OCI-LY3 (cell line): ENCODE measurements at regions not wholly inside any gene's neighbourhood (a gene's known extent, or its start where the extent isn't known, plus 50 kb on each side); places are given as distances from the start of the nearest gene placed in this dataset.

ENCODE experiments used
- H2AFZ ChIP-seq: fragments of 200-600, 300-600 bp; shearing (Covaris generic); 2 replicates; pipeline ENCODE4 v1.6.0; 2014; ENCODE audit warnings: antibody characterized with exemption, low read depth, low read length
- H3K27ac ChIP-seq: fragments of 200-600, 300-600 bp; sonication (generic); 2 replicates; pipeline ENCODE4 v1.5.1; 2014; ENCODE audit warnings: mild to moderate bottlenecking, low read length, moderate library complexity, mixed read lengths
- H3K27me3 ChIP-seq: fragments of 200-600, 300-600 bp; sonication (generic); 2 replicates; pipeline ENCODE4 v1.6.1; 2014; ENCODE audit warnings: low read depth, low read length, mixed read lengths
- H3K36me3 ChIP-seq: fragments of 200-600, 300-600 bp; sonication (generic); replicated peaks from 2 replicates; pipeline ENCODE3; 2014; ENCODE audit warnings: low read depth, low read length, mixed read lengths
- H3K4me1 ChIP-seq: fragments of 300-600, 200-600 bp; sonication (generic); 2 replicates; pipeline ENCODE4 v1.6.1; 2014; ENCODE audit warnings: low read length, mixed read lengths
- H3K4me2 ChIP-seq: fragments of 200-600, 300-600 bp; sonication (generic); 2 replicates; pipeline ENCODE4 v1.6.1; 2014; ENCODE audit warnings: low read length, mixed read lengths
- H3K4me3 ChIP-seq: fragments of 300-600, 200-600 bp; sonication (generic); 2 replicates; pipeline ENCODE4 v1.5.1; 2014; ENCODE audit warnings: antibody characterized with exemption, mild to moderate bottlenecking, low read length, moderate library complexity
- H3K79me2 ChIP-seq: fragments of 300-600, 200-600 bp; shearing (Covaris generic); 2 replicates; pipeline ENCODE4 v1.6.1; 2014; ENCODE audit warnings: mild to moderate bottlenecking, low read length, mixed read lengths
- H3K9ac ChIP-seq: fragments of 300-600, 200-600 bp; shearing (Covaris generic); 2 replicates; pipeline ENCODE4 v1.6.0; 2014; ENCODE audit warnings: mild to moderate bottlenecking, low read length, moderate library complexity
- H3K9me3 ChIP-seq: fragments of 200-600, 300-600 bp; shearing (Covaris generic); 2 replicates; pipeline ENCODE4 v1.6.1; 2014; ENCODE audit warnings: low read length, mixed read lengths; ENCODE audit not compliant: insufficient read depth
- H4K20me1 ChIP-seq: fragments of 200-600, 300-600 bp; sonication (generic); 2 replicates; pipeline ENCODE4 v1.6.1; 2016; ENCODE audit warnings: low read length, mixed read lengths; ENCODE audit not compliant: insufficient read depth
- EZH2phosphoT487 ChIP-seq: fragments of 200-600 bp; shearing (Covaris generic); IDR thresholded peaks from 2 replicates; pipeline ENCODE4 v1.6.1; 2018; ENCODE audit warnings: antibody characterized with exemption, mixed run types, low read depth
- TF ChIP-seq, protein P1 (sequence below): fragments of 200-600, 300-600 bp; sonication (generic); IDR thresholded peaks from 2 replicates; pipeline ENCODE4 v1.5.1; 2014; ENCODE audit warnings: antibody characterized with exemption, low read length, low read depth

DNA sequence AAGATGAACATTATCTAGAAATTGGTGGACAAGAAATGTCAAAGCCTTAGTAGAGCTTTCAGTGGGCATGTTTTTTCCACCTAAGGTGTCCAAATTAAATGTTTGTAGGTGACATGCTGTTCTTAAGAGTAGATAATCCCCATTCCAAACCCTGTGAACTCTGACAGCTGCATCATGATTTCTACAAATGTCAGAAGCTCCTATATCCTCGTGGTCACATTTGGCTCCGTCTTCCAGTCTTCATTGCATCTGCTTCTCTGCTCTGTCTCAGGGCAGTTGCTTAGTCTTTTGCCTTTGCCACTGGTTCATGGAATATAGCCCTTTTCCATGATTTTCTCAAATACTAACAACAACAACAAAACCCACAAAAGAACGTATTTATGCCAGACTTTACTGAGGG lies 234.5 kb downstream of the DLEU7 start:
- Histone ChIP-seq H3K4me1 (peaks cover 19% of the 10 kb centered on the region), H3K36me3 (no peaks in the 10 kb centered on the region), H3K27me3 (peaks cover 5% of the 10 kb centered on the region; the same call in 1 of the 2 replicates), H3K4me2 (no peak overlapping the region), H3K9ac (no peak overlapping the region), H3K79me2 (no peaks in the 10 kb centered on the region), H4K20me1 (no peaks in the 10 kb centered on the region), H3K27ac (no peak overlapping the region), H2AFZ (no peak overlapping the region), H3K4me3 (no peak overlapping the region), H3K9me3 (no peaks in the 10 kb centered on the region)
- TF ChIP-seq EZH2phosphoT487 = no peak
- TF ChIP-seq, protein P1, sequence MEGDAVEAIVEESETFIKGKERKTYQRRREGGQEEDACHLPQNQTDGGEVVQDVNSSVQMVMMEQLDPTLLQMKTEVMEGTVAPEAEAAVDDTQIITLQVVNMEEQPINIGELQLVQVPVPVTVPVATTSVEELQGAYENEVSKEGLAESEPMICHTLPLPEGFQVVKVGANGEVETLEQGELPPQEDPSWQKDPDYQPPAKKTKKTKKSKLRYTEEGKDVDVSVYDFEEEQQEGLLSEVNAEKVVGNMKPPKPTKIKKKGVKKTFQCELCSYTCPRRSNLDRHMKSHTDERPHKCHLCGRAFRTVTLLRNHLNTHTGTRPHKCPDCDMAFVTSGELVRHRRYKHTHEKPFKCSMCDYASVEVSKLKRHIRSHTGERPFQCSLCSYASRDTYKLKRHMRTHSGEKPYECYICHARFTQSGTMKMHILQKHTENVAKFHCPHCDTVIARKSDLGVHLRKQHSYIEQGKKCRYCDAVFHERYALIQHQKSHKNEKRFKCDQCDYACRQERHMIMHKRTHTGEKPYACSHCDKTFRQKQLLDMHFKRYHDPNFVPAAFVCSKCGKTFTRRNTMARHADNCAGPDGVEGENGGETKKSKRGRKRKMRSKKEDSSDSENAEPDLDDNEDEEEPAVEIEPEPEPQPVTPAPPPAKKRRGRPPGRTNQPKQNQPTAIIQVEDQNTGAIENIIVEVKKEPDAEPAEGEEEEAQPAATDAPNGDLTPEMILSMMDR = no peak

DNA sequence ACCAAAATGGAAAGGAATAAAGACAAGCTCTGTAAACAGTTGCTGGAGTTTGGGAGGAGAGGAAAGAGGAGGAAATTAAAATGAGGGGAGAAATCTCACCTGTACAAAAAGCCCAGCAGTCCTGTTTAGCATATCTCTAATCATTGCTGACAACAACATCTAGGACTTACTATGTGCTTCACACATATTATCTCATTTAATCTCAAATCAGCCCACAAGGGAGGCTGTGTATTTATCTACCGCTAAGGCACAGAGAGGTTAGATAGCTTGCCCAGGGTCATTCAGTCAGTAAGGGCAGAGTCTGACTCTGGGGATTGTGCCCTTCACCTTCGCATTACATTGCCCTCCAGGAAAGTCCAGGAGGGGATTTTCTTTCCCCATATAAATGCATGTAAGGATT lies 233.3 kb downstream of the DLEU7 start:
- Histone ChIP-seq H3K27me3 (peaks cover 5% of the 10 kb centered on the region; the same call in 1 of the 2 replicates), H3K27ac (no peak overlapping the region), H3K4me1 (peaks cover 19% of the 10 kb centered on the region), H3K4me3 (no peak overlapping the region), H4K20me1 (no peaks in the 10 kb centered on the region), H3K9ac (no peak overlapping the region), H2AFZ (no peak overlapping the region), H3K36me3 (no peaks in the 10 kb centered on the region), H3K79me2 (no peaks in the 10 kb centered on the region), H3K9me3 (no peaks in the 10 kb centered on the region), H3K4me2 (no peak overlapping the region)
- no peak for TF ChIP-seq EZH2phosphoT487
- TF ChIP-seq, protein P1 = no peak

DNA sequence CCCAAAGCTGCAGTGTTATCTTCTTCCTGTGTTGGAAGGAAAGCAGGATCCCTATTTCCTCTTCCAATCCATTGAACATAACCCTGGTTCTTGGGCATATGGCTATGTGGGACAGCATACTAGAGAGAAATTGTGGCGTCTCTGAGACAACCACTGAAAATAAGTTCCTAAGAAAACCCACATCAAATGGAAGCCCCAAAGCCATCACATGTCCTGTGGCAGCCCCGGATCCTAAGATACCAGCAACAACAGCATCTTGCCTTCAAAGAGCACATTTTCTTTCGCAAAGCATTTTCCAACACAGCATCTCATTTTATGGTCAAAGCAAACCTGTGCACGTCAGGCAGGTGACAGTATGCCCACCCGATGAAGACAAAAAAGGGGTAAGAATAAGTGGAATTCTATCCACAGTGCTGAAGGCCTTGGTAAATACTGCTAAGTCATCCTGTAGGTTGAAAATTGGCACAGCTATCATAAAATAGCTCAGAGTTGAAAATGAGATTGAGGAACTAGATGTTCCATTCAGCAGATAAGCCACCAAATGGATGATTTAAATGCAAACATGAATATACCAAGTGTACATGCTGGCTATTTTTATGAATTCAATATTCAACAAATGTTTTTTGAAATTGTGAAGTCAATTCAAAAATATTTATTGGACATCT lies 232.2 kb downstream of the DLEU7 start:
- H3K4me2 ChIP-seq = 0 out of 2 replicates have a peak overlapping the region, but pooled peaks have one; percentile 1
- H4K20me1 ChIP-seq = no peaks in the 10 kb centered on the region
- no peak overlapping the region for H3K27ac ChIP-seq
- TF ChIP-seq, protein P1 = no peak
- no peak for TF ChIP-seq EZH2phosphoT487
- no peaks in the 10 kb centered on the region for H3K36me3 ChIP-seq
- H3K9ac ChIP-seq = no peak overlapping the region
- H3K9me3 ChIP-seq = no peaks in the 10 kb centered on the region
- H2AFZ ChIP-seq = no peak overlapping the region
- H3K79me2 ChIP-seq = no peaks in the 10 kb centered on the region
- H3K4me3 ChIP-seq = no peak overlapping the region
- H3K27me3 ChIP-seq = peaks cover 5% of the 10 kb centered on the region; the same call in 1 of the 2 replicates
- peaks cover 19% of the 10 kb centered on the region for H3K4me1 ChIP-seq

DNA sequence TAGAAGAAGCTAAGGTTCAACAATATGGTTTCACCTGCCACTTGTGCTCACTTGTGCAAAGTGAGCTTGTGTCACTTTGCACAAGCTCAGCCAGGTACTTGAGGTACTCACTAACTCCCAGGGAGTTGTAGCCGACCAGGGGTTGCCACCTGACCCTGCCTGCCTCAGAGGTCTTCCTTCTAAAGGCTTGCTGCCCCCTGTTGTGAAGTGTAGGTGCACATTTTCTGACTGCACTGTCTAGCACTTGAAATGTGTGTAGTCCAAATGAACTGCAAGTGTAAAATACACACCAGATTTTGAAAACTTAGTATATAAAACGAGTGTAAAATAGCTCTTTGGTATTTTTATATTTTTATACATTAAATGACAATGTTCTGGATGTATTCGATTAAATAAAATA lies 230.8 kb downstream of the DLEU7 start:
- no peaks in the 10 kb centered on the region for H4K20me1 ChIP-seq
- no peaks in the 10 kb centered on the region for H3K36me3 ChIP-seq
- no peak overlapping the region for H3K27ac ChIP-seq
- no peak overlapping the region for H3K9ac ChIP-seq
- H3K9me3 ChIP-seq = no peaks in the 10 kb centered on the region
- H3K27me3 ChIP-seq = peaks cover 5% of the 10 kb centered on the region; the same call in 1 of the 2 replicates
- no peak overlapping the region for H3K4me3 ChIP-seq
- H2AFZ ChIP-seq = no peak overlapping the region
- no peak for TF ChIP-seq EZH2phosphoT487
- TF ChIP-seq, protein P1 = peak; percentile 62
- no peaks in the 10 kb centered on the region for H3K79me2 ChIP-seq
- H3K4me1 ChIP-seq = peaks cover 30% of the 10 kb centered on the region
- H3K4me2 ChIP-seq = no peak overlapping the region
